HepG2 (cell line): ENCODE measurements at regions not wholly inside any gene's neighbourhood (a gene's known extent, or its start where the extent isn't known, plus 50 kb on each side); places are given as distances from the start of the nearest gene placed in this dataset.

Experiments used
- ATAC-seq: fragments of 200-7000 bp; cut with Tn5 transposase; 3 replicates; pipeline ENCODE4 v1.9.1; 2020; ENCODE audit warnings: mild to moderate bottlenecking, moderate library complexity
- BruUV-seq: library from RNA; stranded (reverse); fragments of 400-500 nt; replicated peaks from 2 replicates; lab custom pipeline; 2021; lab: Mats Ljungman, UMichigan
- CTCF ChIA-PET: fragments of 300-600 bp; formaldehyde crosslinking; extraction: SDS; loops from one replicate; lab custom pipeline; 2021; ENCODE audit warnings: low total read pairs, inconsistent platforms, low intra/inter-chr PET ratio; lab: Yijun Ruan, JAX
- POLR2A ChIA-PET: fragments of 350-600 bp; sonication (Branson Sonifier 250); formaldehyde crosslinking; loops from one replicate; lab custom pipeline; 2020; ENCODE audit warnings: antibody characterized with exemption, inconsistent platforms; lab: Yijun Ruan, JAX
- DNase-seq: peaks from one replicate; pipeline ENCODE4 v3.0.0-alpha.2; 2015; ENCODE audit warnings: low spot score
- FAIRE-seq: peaks from 3 replicates; lab custom pipeline; 2011; peaks lifted over from hg19 to GRCh38; lab: Jason Lieb, UNC
- H2AFZ ChIP-seq: one replicate; pipeline ENCODE4 v1.6.1; 2011; ENCODE audit warnings: low read length, inconsistent platforms
- H3K27ac ChIP-seq: fragments of 300-600 bp; 3 replicates; pipeline ENCODE4 v1.8.0; 2011; ENCODE audit warnings: mixed run types, mild to moderate bottlenecking, mixed read lengths, low read length, inconsistent platforms; ENCODE audit not compliant: insufficient read depth; ENCODE audit errors: extremely low read length
- H3K27me3 ChIP-seq, 2 experiments: fragments of 200-600 bp in 1 of 2; 2 replicates in 1 of 2; 3 replicates in 1 of 2; pipeline versions ENCODE4 v1.6.0 to v1.8.0; 2011; ENCODE audit warnings: low read length in 2 of 2, mild to moderate bottlenecking in 2 of 2, moderate library complexity in 2 of 2, inconsistent platforms in 1 of 2; ENCODE audit not compliant: insufficient read depth in 2 of 2, control insufficient read depth in 1 of 2
- H3K36me3 ChIP-seq, 2 experiments: fragments of 200-600 bp in 1 of 2; replicated peaks in 1 of 2; 2 replicates in 1 of 2; 3 replicates in 1 of 2; pipeline versions ENCODE4 v1.5.1 to v1.8.0; 2011; ENCODE audit warnings: low read length in 2 of 2, inconsistent platforms in 1 of 2; ENCODE audit not compliant: insufficient read depth in 2 of 2, control insufficient read depth in 1 of 2
- H3K4me1 ChIP-seq: 2 replicates; pipeline ENCODE4 v1.5.1; 2012; ENCODE audit warnings: low read length, inconsistent platforms; ENCODE audit not compliant: insufficient read depth
- H3K4me2 ChIP-seq: 2 replicates; pipeline ENCODE4 v1.6.0; 2011; ENCODE audit warnings: low read depth, low read length, inconsistent platforms
- H3K4me3 ChIP-seq, 3 experiments: fragments of 200-600 bp in 1 of 3; sonication (generic), shearing (Covaris generic) in 1 of 3; replicated peaks in 1 of 3; 2 replicates each; pipeline ENCODE4 v1.5.1; 2011 to 2016; ENCODE audit warnings: low read length in 3 of 3, inconsistent platforms in 2 of 3, low read depth in 2 of 3, mild to moderate bottlenecking in 2 of 3, control low read depth in 1 of 3, mixed read lengths in 1 of 3; ENCODE audit not compliant: insufficient read depth in 1 of 3
- H3K79me2 ChIP-seq: one replicate; pipeline ENCODE4 v1.6.1; 2011; ENCODE audit warnings: low read length, inconsistent platforms; ENCODE audit not compliant: insufficient read depth
- H3K9ac ChIP-seq: 2 replicates; pipeline ENCODE4 v1.6.0; 2011; ENCODE audit warnings: mild to moderate bottlenecking, low read depth, low read length, inconsistent platforms; ENCODE audit not compliant: insufficient read depth
- H3K9me3 ChIP-seq: 2 replicates; pipeline ENCODE4 v1.5.1; 2012; ENCODE audit warnings: mild to moderate bottlenecking, low read length
- H4K20me1 ChIP-seq: 2 replicates; pipeline ENCODE4 v1.6.0; 2011; ENCODE audit warnings: inconsistent platforms, mild to moderate bottlenecking, low read length, moderate library complexity; ENCODE audit not compliant: insufficient read depth
- IKZF1 ChIP-seq: fragments of 450-650 bp; IDR thresholded peaks from 2 replicates; pipeline ENCODE4 v1.7.1; 2016
- KDM1A ChIP-seq: IDR thresholded peaks from 2 replicates; pipeline ENCODE4 v1.6.1; 2016; ENCODE audit warnings: missing compliant biosample characterization
- KDM3A ChIP-seq: IDR thresholded peaks from 2 replicates; pipeline ENCODE4 v1.6.1; 2018; ENCODE audit warnings: low read depth, missing compliant biosample characterization
- MAFG ChIP-seq: sonication (generic); formaldehyde crosslinking; IDR thresholded peaks from 2 replicates; pipeline ENCODE4 v1.5.1; 2020; ENCODE audit warnings: mild to moderate bottlenecking, missing genetic modification reagents
- NFATC3 ChIP-seq: sonication (generic); formaldehyde crosslinking; IDR thresholded peaks from 2 replicates; pipeline ENCODE4 v1.5.1; 2020; ENCODE audit warnings: mild to moderate bottlenecking, missing genetic modification reagents
- SMAD1 ChIP-seq: sonication (generic); formaldehyde crosslinking; IDR thresholded peaks from 2 replicates; pipeline ENCODE4 v1.4.0; 2020; ENCODE audit warnings: missing genetic modification reagents, low read depth, mild to moderate bottlenecking, borderline replicate concordance
- TCF7 ChIP-seq: sonication (generic); IDR thresholded peaks from 2 replicates; pipeline ENCODE4 v1.6.1; 2016; ENCODE audit warnings: antibody characterized with exemption, low read depth
- ZNF282 ChIP-seq: fragments of 450-650 bp; IDR thresholded peaks from 2 replicates; pipeline ENCODE4 v1.6.1; 2018; ENCODE audit not compliant: partially characterized antibody
- ZNF672 ChIP-seq: sonication (generic); formaldehyde crosslinking; IDR thresholded peaks from 2 replicates; pipeline ENCODE4 v1.8.1; 2022; ENCODE audit warnings: missing genetic modification reagents
- ZNF720 ChIP-seq: sonication (generic); formaldehyde crosslinking; IDR thresholded peaks from 2 replicates; pipeline ENCODE4 v1.4.0; 2020; ENCODE audit warnings: missing genetic modification reagents
- ZNF816 ChIP-seq: sonication (generic); formaldehyde crosslinking; IDR thresholded peaks from 2 replicates; pipeline ENCODE4 v1.8.0; 2022; ENCODE audit warnings: missing genetic modification reagents, mild to moderate bottlenecking, borderline replicate concordance
- WGBS: methylation state at CpG from one replicate; pipeline ENCODE4 v1.1.6; 2017; ENCODE audit warnings: low lambda C conversion rate; 5-methylcytosine and 5-hydroxymethylcytosine counted together
- in situ Hi-C: cut with HindIII; loops from 2 replicates; pipeline ENCODE4 v1.10.0; 2017; ENCODE audit warnings: low pct_unique_long_range_greater_than_20kb; ENCODE audit not compliant: extremely low pct_ligation_motif_present
- intact Hi-C: fragments of 100-400 bp; cut with micrococcal nuclease; formaldehyde crosslinking; loops from one replicate; pipeline ENCODE4 v1.10.0; 2022; ENCODE audit not compliant: unreplicated experiment
- TF ChIP-seq, protein P1 (sequence below): sonication (generic); formaldehyde crosslinking; IDR thresholded peaks from 2 replicates; pipeline ENCODE4 v1.8.1; 2023; ENCODE audit warnings: mild to moderate bottlenecking, inconsistent platforms, moderate library complexity, missing genetic modification reagents, borderline replicate concordance
- TF ChIP-seq, protein P2 (sequence below): sonication (generic); formaldehyde crosslinking; IDR thresholded peaks from 2 replicates; pipeline ENCODE4 v1.5.0; 2020; ENCODE audit warnings: mild to moderate bottlenecking, missing genetic modification reagents, borderline replicate concordance
- TF ChIP-seq, protein P3 (sequence below): sonication (generic); formaldehyde crosslinking; IDR thresholded peaks from 2 replicates; pipeline ENCODE4 v1.4.0; 2020; ENCODE audit warnings: missing genetic modification reagents, borderline replicate concordance

DNA sequence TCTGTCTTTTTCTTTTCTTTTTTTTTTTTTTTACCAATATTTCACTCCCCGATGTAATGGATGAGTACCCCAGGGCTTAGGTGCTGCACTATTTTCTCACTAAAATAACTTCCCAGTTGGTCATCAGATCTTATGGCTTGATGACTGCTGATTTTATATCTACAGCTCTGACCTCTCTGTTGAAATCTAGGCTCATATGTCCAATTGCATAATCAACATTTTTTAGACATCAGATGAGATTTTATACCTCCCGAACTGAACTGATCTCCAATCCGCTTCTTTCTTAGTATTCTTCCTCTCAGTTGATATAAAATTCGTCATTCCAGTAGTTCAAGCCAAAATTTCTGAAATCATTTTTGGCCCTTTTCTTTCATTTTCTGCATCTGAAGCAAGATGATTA lies 1236.5 kb downstream of the SLC16A7 start:
- BruUV-seq: no TSS peak

DNA sequence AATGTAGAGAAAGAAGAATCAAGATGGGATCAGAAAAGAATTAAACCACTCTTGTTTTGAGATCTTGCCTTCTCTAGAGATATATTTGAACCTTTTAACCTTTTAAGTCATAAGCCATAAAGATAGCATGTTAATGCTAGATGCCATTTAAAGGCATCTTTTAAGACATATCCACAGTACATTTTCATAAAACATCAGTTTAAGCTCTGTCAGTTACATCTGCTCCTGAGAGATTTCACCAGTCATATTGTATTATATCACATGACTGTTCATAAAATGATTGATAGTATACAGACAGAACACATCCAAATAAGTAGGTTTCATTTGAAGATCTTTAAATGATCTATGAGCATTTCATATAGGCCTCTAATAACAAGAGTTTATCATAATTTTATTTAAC lies 1238.5 kb downstream of the SLC16A7 start:
- intact Hi-C loops: no loop called here
- no peaks in the 10 kb centered on the region for H3K36me3 ChIP-seq
- H3K9me3 ChIP-seq: peaks cover 7% of the 10 kb centered on the region; the same call in 1 of the 2 replicates
- H3K4me3 ChIP-seq: no peak overlapping the region
- ChIA-PET CTCF (no interaction called here), POLR2A (no interaction called here)
- no TSS peak for BruUV-seq
- H2AFZ ChIP-seq: no peak overlapping the region
- no peaks in the 10 kb centered on the region for H3K79me2 ChIP-seq
- in situ Hi-C loops: no loop called here
- H3K9ac ChIP-seq: no peak overlapping the region
- no peaks in the 10 kb centered on the region for H4K20me1 ChIP-seq
- FAIRE-seq (no peak), DNase-seq (no peak), ATAC-seq (no peak)
- H3K27ac ChIP-seq: no peak overlapping the region
- H3K4me2 ChIP-seq: no peak overlapping the region
- no peaks in the 10 kb centered on the region for H3K27me3 ChIP-seq
- H3K4me1 ChIP-seq: no peaks in the 10 kb centered on the region
- no peak for TF ChIP-seq ZNF282
- TF ChIP-seq, protein P1, sequence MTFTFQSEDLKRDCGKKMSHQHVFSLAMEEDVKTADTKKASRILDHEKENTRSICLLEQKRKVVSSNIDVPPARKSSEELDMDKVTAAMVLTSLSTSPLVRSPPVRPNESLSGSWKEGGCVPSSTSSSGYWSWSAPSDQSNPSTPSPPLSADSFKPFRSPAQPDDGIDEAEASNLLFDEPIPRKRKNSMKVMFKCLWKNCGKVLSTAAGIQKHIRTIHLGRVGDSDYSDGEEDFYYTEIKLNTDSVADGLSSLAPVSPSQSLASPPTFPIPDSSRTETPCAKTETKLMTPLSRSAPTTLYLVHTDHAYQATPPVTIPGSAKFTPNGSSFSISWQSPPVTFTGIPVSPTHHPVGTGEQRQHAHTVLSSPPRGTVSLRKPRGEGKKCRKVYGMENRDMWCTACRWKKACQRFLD (CRISPR knock-in tag): no peak
- no peak for TF ChIP-seq NFATC3 (CRISPR knock-in tag)
- TF ChIP-seq, protein P2, sequence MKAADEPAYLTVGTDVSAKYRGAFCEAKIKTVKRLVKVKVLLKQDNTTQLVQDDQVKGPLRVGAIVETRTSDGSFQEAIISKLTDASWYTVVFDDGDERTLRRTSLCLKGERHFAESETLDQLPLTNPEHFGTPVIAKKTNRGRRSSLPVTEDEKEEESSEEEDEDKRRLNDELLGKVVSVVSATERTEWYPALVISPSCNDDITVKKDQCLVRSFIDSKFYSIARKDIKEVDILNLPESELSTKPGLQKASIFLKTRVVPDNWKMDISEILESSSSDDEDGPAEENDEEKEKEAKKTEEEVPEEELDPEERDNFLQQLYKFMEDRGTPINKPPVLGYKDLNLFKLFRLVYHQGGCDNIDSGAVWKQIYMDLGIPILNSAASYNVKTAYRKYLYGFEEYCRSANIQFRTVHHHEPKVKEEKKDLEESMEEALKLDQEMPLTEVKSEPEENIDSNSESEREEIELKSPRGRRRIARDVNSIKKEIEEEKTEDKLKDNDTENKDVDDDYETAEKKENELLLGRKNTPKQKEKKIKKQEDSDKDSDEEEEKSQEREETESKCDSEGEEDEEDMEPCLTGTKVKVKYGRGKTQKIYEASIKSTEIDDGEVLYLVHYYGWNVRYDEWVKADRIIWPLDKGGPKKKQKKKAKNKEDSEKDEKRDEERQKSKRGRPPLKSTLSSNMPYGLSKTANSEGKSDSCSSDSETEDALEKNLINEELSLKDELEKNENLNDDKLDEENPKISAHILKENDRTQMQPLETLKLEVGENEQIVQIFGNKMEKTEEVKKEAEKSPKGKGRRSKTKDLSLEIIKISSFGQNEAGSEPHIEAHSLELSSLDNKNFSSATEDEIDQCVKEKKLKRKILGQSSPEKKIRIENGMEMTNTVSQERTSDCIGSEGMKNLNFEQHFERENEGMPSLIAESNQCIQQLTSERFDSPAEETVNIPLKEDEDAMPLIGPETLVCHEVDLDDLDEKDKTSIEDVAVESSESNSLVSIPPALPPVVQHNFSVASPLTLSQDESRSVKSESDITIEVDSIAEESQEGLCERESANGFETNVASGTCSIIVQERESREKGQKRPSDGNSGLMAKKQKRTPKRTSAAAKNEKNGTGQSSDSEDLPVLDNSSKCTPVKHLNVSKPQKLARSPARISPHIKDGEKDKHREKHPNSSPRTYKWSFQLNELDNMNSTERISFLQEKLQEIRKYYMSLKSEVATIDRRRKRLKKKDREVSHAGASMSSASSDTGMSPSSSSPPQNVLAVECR (CRISPR knock-in tag): no peak
- TF ChIP-seq, protein P3, sequence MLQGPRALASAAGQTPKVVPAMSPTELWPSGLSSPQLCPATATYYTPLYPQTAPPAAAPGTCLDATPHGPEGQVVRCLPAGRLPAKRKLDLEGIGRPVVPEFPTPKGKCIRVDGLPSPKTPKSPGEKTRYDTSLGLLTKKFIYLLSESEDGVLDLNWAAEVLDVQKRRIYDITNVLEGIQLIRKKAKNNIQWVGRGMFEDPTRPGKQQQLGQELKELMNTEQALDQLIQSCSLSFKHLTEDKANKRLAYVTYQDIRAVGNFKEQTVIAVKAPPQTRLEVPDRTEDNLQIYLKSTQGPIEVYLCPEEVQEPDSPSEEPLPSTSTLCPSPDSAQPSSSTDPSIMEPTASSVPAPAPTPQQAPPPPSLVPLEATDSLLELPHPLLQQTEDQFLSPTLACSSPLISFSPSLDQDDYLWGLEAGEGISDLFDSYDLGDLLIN (CRISPR knock-in tag): no peak

More for the DNA sequence above, 1236.5 kb downstream of the SLC16A7 start:
- no peak for TF ChIP-seq ZNF816 (CRISPR knock-in tag)
- no peak for TF ChIP-seq IKZF1
- no peak for TF ChIP-seq ZNF672
- TF ChIP-seq TCF7: no peak
- no peak for TF ChIP-seq MAFG
- no peak for TF ChIP-seq SMAD1
- TF ChIP-seq KDM3A: no peak
- no peak for TF ChIP-seq ZNF720 (CRISPR knock-in tag)
- no peak for TF ChIP-seq KDM1A (CRISPR knock-in tag)
- TF ChIP-seq, all 625 proteins: peak for 0
- Histone ChIP-seq H3K9ac (no peak overlapping the region), H2AFZ (no peak overlapping the region), H3K79me2 (no peaks in the 10 kb centered on the region), H3K4me1 (no peaks in the 10 kb centered on the region), H3K9me3 (no peaks in the 10 kb centered on the region; the same call in 1 of the 2 replicates), H3K4me3 (no peak overlapping the region), H4K20me1 (no peaks in the 10 kb centered on the region), H3K4me2 (no peak overlapping the region), H3K27me3 (no peaks in the 10 kb centered on the region), H3K27ac (no peak overlapping the region), H3K36me3 (no peaks in the 10 kb centered on the region)
- intact Hi-C loops (no loop called here), in situ Hi-C loops (no loop called here)
- ATAC-seq (no peak), DNase-seq (no peak), FAIRE-seq (no peak)
- 1% methylated on average over 4 of the region's 4 CpGs for WGBS
- CTCF ChIA-PET: no interaction called here
- POLR2A ChIA-PET: no interaction called here
